ENCODE measurements at regions not wholly inside any gene's neighbourhood (a gene's known extent, or its start where the extent isn't known, plus 50 kb on each side); places are given as distances from the start of the nearest gene placed in this dataset.

DNA sequence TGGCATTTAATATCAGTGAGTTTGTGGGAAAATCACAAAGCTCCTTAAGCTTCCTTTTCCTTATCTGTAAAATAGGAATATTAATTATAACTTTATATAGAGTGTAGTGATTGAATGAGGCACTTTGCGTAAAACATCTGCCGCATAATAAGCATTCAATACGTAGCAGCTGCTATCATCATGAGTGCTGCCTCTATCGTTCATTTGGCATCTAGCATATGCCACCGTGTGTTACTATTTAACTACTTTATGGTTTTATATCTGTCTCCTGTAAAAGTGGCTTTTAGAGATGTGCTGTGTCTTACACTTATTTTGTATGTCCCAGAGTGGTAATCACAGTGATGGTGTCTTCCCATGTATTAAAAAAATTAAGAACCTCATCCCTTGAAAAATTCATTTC is 729.6 kb downstream of the SORCS3 start:
- TF ChIP-seq, protein P1, sequence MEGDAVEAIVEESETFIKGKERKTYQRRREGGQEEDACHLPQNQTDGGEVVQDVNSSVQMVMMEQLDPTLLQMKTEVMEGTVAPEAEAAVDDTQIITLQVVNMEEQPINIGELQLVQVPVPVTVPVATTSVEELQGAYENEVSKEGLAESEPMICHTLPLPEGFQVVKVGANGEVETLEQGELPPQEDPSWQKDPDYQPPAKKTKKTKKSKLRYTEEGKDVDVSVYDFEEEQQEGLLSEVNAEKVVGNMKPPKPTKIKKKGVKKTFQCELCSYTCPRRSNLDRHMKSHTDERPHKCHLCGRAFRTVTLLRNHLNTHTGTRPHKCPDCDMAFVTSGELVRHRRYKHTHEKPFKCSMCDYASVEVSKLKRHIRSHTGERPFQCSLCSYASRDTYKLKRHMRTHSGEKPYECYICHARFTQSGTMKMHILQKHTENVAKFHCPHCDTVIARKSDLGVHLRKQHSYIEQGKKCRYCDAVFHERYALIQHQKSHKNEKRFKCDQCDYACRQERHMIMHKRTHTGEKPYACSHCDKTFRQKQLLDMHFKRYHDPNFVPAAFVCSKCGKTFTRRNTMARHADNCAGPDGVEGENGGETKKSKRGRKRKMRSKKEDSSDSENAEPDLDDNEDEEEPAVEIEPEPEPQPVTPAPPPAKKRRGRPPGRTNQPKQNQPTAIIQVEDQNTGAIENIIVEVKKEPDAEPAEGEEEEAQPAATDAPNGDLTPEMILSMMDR (IDR thresholded peaks at IDR 0.05), result no peak
- no peak for TF ChIP-seq EZH2 (IDR thresholded peaks at IDR 0.05; ENCODE audit: borderline replicate concordance, insufficient read depth, low read depth, low read length, poor library complexity, severe bottlenecking)

All from B cell (primary cell).